ENCODE measurements at regions not wholly inside any gene's neighbourhood (a gene's known extent, or its start where the extent isn't known, plus 50 kb on each side); places are given as distances from the start of the nearest gene placed in this dataset.

GRCh38 chr2:82314836-82315472 is 2010.4 kb upstream of the LRRTM1 start:
- no peaks in the 10 kb centered on the region for H3K36me3 ChIP-seq (ENCODE audit: insufficient read depth, low read length)
- H3K9ac ChIP-seq (ENCODE audit: low read depth, low read length) = no peak overlapping the region
- no peak overlapping the region for H2AFZ ChIP-seq (ENCODE audit: low read depth, low read length)
- H3K27me3 ChIP-seq (ENCODE audit: insufficient read depth, low read length, poor library complexity) = no peaks in the 10 kb centered on the region
- no peak overlapping the region for H3K27ac ChIP-seq (ENCODE audit: low read length)
- no peak for TF ChIP-seq CTCF (IDR thresholded peaks at IDR 0.05; ENCODE audit: borderline replicate concordance, extremely low read depth, low read length, poor library complexity, severe bottlenecking)
- TF ChIP-seq EZH2 (IDR thresholded peaks at IDR 0.05; ENCODE audit: borderline replicate concordance, low read depth, low read length, severe bottlenecking) = no peak
- H3K4me1 ChIP-seq (ENCODE audit: insufficient read depth, low read length) = no peaks in the 10 kb centered on the region
- H4K20me1 ChIP-seq (ENCODE audit: insufficient read depth, low read length) = no peaks in the 10 kb centered on the region
- H3K4me2 ChIP-seq (ENCODE audit: insufficient read depth, low read length) = no peak overlapping the region
- H3K4me3 ChIP-seq (ENCODE audit: low read depth in 1 of 2, low read length in 2 of 2) = no peak overlapping the region
- ATAC-seq (ENCODE audit: insufficient read depth, low read depth) (no peak), DNase-seq (no peak)
- no peaks in the 10 kb centered on the region for H3K79me2 ChIP-seq (ENCODE audit: insufficient read depth, low read length)
- H3K9me3 ChIP-seq (ENCODE audit: insufficient read depth, low read length, severe bottlenecking) = no peaks in the 10 kb centered on the region

GRCh38 chr2:82307511-82307910 is 2003.0 kb upstream of the LRRTM1 start:
- no peaks in the 10 kb centered on the region for H4K20me1 ChIP-seq (ENCODE audit: insufficient read depth, low read length)
- no peak overlapping the region for H2AFZ ChIP-seq (ENCODE audit: low read depth, low read length)
- H3K27me3 ChIP-seq (ENCODE audit: insufficient read depth, low read length, poor library complexity) = no peaks in the 10 kb centered on the region
- H3K27ac ChIP-seq (ENCODE audit: low read length) = no peak overlapping the region
- no peaks in the 10 kb centered on the region for H3K36me3 ChIP-seq (ENCODE audit: insufficient read depth, low read length)
- no peaks in the 10 kb centered on the region for H3K9me3 ChIP-seq (ENCODE audit: insufficient read depth, low read length, severe bottlenecking)
- no peak overlapping the region for H3K4me2 ChIP-seq (ENCODE audit: insufficient read depth, low read length)
- no peak overlapping the region for H3K9ac ChIP-seq (ENCODE audit: low read depth, low read length)
- H3K4me1 ChIP-seq (ENCODE audit: insufficient read depth, low read length) = no peaks in the 10 kb centered on the region
- TF ChIP-seq EZH2 (IDR thresholded peaks at IDR 0.05; ENCODE audit: borderline replicate concordance, low read depth, low read length, severe bottlenecking) (no peak), CTCF (IDR thresholded peaks at IDR 0.05; ENCODE audit: borderline replicate concordance, extremely low read depth, low read length, poor library complexity, severe bottlenecking) (no peak)
- ATAC-seq (ENCODE audit: insufficient read depth, low read depth) (no peak), DNase-seq (no peak)
- H3K4me3 ChIP-seq (ENCODE audit: low read depth in 1 of 2, low read length in 2 of 2) = no peak overlapping the region
- H3K79me2 ChIP-seq (ENCODE audit: insufficient read depth, low read length) = no peaks in the 10 kb centered on the region

DNA sequence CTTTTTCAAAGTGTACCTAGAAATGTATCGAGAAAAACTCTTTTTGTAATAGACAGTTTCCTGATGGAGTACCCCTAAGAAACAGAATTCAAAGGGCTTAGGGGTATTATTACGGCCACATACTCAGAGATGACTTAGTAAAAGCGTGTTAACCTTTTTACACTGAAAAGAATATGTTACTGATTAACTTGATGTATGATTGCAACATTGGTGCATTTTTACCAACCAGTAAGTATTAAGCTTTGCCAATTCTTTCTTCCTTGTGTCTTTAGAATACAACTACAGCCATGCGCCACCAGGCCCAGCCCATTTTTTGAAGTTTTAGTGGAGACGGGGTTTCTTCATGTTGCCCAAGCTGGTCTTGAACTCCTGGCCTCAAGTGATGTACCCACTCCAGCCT is 1997.0 kb upstream of the LRRTM1 start:
- Histone ChIP-seq H3K36me3 (ENCODE audit: insufficient read depth, low read length) (no peaks in the 10 kb centered on the region), H3K4me3 (ENCODE audit: low read depth in 1 of 2, low read length in 2 of 2) (no peak overlapping the region), H3K4me2 (ENCODE audit: insufficient read depth, low read length) (no peak overlapping the region), H3K9me3 (ENCODE audit: insufficient read depth, low read length, severe bottlenecking) (no peaks in the 10 kb centered on the region), H2AFZ (ENCODE audit: low read depth, low read length) (no peak overlapping the region), H3K79me2 (ENCODE audit: insufficient read depth, low read length) (no peaks in the 10 kb centered on the region), H4K20me1 (ENCODE audit: insufficient read depth, low read length) (no peaks in the 10 kb centered on the region), H3K4me1 (ENCODE audit: insufficient read depth, low read length) (no peaks in the 10 kb centered on the region), H3K9ac (ENCODE audit: low read depth, low read length) (no peak overlapping the region), H3K27ac (ENCODE audit: low read length) (no peak overlapping the region), H3K27me3 (ENCODE audit: insufficient read depth, low read length, poor library complexity) (no peaks in the 10 kb centered on the region)
- ATAC-seq (ENCODE audit: insufficient read depth, low read depth) = no peak
- DNase-seq = no peak
- TF ChIP-seq CTCF (IDR thresholded peaks at IDR 0.05; ENCODE audit: borderline replicate concordance, extremely low read depth, low read length, poor library complexity, severe bottlenecking) (no peak), EZH2 (IDR thresholded peaks at IDR 0.05; ENCODE audit: borderline replicate concordance, low read depth, low read length, severe bottlenecking) (no peak)
